ENCODE measurements at regions not wholly inside any gene's neighbourhood (a gene's known extent, or its start where the extent isn't known, plus 50 kb on each side); places are given as distances from the start of the nearest gene placed in this dataset.

DNA sequence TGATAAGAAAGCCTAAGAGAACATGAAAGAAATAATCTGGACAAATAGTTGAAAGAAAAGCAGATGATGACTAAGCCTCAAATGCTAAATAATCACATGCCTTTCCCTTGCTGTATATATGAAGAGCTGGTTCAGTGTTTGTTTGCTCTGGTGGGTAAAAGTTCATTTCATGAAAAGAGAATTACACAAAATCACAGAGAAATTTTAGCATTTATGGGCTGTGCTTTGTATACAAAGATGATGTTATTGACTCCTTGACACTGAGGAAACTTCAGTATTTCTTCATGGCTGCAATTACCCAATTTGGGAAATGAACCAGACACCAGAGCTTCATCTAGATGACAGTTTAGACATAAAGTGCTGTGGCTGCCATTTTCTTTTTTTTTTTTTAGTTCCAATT, 527.2 kb downstream of the NR2F1-AS1 start:
- TF ChIP-seq POLR2A (IDR thresholded peaks at IDR 0.05; ENCODE audit: low read length) (no peak), GATA1 (IDR thresholded peaks at IDR 0.05; ENCODE audit: low read depth, low read length) (no peak)
